ENCODE measurements at regions not wholly inside any gene's neighbourhood (a gene's known extent, or its start where the extent isn't known, plus 50 kb on each side); places are given as distances from the start of the nearest gene placed in this dataset.

DNA sequence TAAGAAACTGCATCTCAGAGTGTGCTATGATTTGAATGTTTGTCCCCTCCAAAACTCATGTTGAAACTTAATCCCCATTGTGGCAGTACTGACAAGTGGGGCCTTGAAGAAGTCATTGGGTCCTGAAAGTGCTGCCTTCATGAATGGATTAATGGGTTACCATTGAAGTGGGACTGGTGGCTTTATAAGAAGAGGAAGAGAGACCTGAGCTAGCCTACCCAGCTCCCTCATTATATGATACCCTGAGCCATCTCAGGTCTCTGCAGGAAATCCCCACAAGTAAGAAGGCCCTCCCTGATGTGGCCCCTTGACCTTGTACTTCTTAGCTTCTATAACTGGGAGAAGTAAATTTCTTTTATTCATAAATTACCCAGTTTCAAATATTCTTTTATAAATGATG is 526.8 kb downstream of the XIRP2 start:
- DNase-seq (ENCODE audit: low spot score in 2 of 2): no peak
- TF ChIP-seq, protein P1, sequence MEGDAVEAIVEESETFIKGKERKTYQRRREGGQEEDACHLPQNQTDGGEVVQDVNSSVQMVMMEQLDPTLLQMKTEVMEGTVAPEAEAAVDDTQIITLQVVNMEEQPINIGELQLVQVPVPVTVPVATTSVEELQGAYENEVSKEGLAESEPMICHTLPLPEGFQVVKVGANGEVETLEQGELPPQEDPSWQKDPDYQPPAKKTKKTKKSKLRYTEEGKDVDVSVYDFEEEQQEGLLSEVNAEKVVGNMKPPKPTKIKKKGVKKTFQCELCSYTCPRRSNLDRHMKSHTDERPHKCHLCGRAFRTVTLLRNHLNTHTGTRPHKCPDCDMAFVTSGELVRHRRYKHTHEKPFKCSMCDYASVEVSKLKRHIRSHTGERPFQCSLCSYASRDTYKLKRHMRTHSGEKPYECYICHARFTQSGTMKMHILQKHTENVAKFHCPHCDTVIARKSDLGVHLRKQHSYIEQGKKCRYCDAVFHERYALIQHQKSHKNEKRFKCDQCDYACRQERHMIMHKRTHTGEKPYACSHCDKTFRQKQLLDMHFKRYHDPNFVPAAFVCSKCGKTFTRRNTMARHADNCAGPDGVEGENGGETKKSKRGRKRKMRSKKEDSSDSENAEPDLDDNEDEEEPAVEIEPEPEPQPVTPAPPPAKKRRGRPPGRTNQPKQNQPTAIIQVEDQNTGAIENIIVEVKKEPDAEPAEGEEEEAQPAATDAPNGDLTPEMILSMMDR (IDR thresholded peaks at IDR 0.05): no peak
- TF ChIP-seq POLR2A (IDR thresholded peaks at IDR 0.05): no peak
- H3K4me3 ChIP-seq (ENCODE audit: low read depth, poor library complexity, severe bottlenecking): no peak overlapping the region
- intact Hi-C loops (cut with DNase I; ENCODE audit: low total_unique reads): no loop called here

DNA sequence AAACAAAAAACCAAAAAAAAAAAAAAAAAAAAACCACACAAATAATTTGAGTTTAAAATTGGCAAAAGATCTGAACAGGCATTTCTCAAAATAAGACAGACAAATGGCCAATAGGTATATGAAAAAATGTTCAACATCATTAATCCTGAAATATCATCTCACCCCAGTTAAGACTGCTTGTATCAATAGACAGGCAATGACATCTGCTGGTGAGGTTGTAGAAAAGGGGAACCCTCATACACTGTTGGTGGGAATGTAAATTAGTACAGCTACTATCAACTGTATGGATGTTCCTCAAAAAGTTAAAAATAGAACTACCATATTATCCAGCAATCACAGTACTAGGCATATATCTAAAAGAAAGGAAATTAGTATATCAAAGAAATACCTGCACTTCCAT is 523.1 kb downstream of the XIRP2 start:
- TF ChIP-seq, protein P1 (IDR thresholded peaks at IDR 0.05): no peak
- TF ChIP-seq POLR2A (IDR thresholded peaks at IDR 0.05): no peak
- intact Hi-C loops (cut with DNase I; ENCODE audit: low total_unique reads): no loop called here
- no peak for DNase-seq (ENCODE audit: low spot score in 2 of 2)
- no peak overlapping the region for H3K4me3 ChIP-seq (ENCODE audit: low read depth, poor library complexity, severe bottlenecking)

DNA sequence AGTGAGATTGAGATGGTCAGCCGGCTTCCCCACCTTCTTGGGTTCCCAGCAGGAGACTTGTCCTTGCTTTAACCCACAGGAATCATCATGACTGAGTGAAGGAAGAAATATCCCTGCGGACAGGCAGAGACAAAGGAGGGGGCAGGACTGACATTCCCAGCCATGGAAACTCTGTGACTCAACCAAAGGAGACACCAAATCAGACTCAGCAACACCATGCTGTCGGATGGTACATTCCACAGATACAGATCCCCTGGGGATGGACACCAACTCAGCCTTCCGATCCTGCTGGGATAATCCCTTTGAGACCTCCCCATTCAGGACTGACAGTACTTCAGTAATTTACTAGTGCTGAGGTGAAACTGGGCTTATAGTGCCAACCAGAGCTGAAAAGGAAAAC is 518.3 kb downstream of the XIRP2 start:
- TF ChIP-seq, protein P1 (IDR thresholded peaks at IDR 0.05): no peak
- TF ChIP-seq POLR2A (IDR thresholded peaks at IDR 0.05): no peak
- 55 to 60% methylated on average over 4 of the region's 4 CpGs for WGBS, 2 donors
- H3K4me3 ChIP-seq (ENCODE audit: low read depth, poor library complexity, severe bottlenecking): no peak overlapping the region
- intact Hi-C loops (cut with DNase I; ENCODE audit: low total_unique reads): no loop called here
- DNase-seq (ENCODE audit: low spot score in 2 of 2): no peak

DNA sequence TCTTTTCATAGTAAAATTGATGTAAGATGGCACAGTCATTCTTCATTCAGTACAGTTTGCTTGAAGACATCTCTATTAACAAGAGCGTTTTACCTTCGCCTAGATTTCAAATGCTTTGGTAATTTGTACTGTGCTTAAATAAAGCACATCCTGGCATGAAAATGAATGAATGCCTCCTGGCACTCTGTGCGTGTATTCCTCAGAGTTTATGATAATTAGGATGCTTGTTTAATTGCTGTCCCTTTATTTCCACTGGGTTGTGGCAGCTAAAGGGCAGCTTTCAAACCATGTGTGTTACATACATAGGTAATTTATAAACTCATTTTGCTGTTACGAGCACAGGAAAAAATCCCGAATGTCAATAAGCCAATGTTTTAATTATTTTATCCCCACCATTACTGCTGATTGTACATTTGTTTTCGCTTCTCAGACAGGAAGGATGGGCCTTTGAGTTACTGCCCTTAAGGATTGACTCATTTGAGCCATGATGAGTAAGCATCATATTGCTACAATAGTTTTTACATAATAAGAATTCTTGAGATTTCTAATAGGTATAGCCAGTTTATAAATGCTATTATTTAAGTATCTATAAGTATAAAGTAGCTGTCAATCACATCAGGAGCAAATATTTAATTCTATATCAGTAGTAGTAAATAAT is 516.5 kb downstream of the XIRP2 start:
- intact Hi-C loops (cut with DNase I; ENCODE audit: low total_unique reads): no loop called here
- no peak for TF ChIP-seq POLR2A (IDR thresholded peaks at IDR 0.05)
- TF ChIP-seq, protein P1 (IDR thresholded peaks at IDR 0.05): no peak
- WGBS, 2 donors: 70 to 76% methylated on average over 6 of the region's 6 CpGs
- no peak for DNase-seq (ENCODE audit: low spot score in 2 of 2)
- no peak overlapping the region for H3K4me3 ChIP-seq (ENCODE audit: low read depth, poor library complexity, severe bottlenecking)

DNA sequence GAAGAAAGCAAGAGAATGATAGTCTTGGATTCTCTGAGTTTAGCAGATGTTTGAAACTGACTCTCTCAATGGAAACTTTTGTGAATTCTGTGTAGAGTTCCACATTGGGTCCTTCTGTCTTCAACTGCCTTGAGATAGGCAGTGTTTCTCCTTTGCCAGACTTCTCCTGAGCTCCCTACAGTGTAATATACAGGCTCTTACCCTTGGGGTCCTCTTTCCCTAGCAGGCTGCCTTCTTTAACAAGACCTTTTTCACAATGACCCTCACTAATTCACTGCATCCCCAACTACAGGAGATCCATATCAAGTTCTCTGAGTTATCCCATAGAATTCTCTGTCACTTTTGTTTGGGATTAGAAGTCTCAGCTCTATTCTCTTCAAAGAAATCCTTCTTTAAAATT is 513.0 kb downstream of the XIRP2 start:
- DNase-seq (ENCODE audit: low spot score in 2 of 2): no peak
- intact Hi-C loops (cut with DNase I; ENCODE audit: low total_unique reads): no loop called here
- TF ChIP-seq, protein P1 (IDR thresholded peaks at IDR 0.05): no peak
- no peak for TF ChIP-seq POLR2A (IDR thresholded peaks at IDR 0.05)
- H3K4me3 ChIP-seq (ENCODE audit: low read depth, poor library complexity, severe bottlenecking): no peak overlapping the region

DNA sequence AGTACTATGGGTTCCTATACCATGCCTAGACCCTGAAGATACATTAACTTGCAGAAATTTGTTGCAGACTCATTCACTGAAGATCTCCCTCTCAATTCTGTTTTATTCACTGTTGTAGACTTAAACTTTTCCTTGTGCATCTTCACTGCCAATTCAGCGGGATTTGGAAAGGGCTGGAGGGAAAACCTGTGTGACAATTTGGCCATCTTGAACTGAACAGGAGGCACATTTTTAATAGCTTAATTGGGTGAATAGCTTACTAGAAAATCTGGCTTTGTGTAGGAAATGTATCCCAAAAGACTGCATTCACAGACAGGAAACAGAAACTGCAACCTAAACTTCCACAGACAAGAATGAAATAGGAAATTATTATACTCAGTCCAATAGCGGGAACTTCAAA is 512.3 kb downstream of the XIRP2 start:
- no peak for DNase-seq (ENCODE audit: low spot score in 2 of 2)
- intact Hi-C loops (cut with DNase I; ENCODE audit: low total_unique reads): no loop called here
- TF ChIP-seq POLR2A (IDR thresholded peaks at IDR 0.05): no peak
- TF ChIP-seq, protein P1 (IDR thresholded peaks at IDR 0.05): no peak
- WGBS, 2 donors: 79 to 90% methylated on average over 2 of the region's 2 CpGs
- H3K4me3 ChIP-seq (ENCODE audit: low read depth, poor library complexity, severe bottlenecking): no peak overlapping the region

All from lower leg skin (tissue), 4 donors.